Coronary artery (tissue), 2 donors: ENCODE measurements at regions not wholly inside any gene's neighbourhood (a gene's known extent, or its start where the extent isn't known, plus 50 kb on each side); places are given as distances from the start of the nearest gene placed in this dataset.
A peak's percentile ranks its signal among the peaks of the same experiment; 100 is the strongest.

Source experiments
- DNase-seq: peaks from one replicate; pipeline ENCODE4 v3.0.0-alpha.2; 2017; ENCODE audit warnings: low spot score
- H3K27ac ChIP-seq, 2 donors: fragments of 200-600 bp; sonication (generic); one replicate each; pipeline ENCODE4 v1.5.1; 2016 to 2019
- H3K4me3 ChIP-seq: fragments of 200-600 bp; sonication (generic); 2 replicates; pipeline ENCODE4 v1.5.1; 2016; ENCODE audit warnings: mild to moderate bottlenecking, moderate library complexity
- TF ChIP-seq, protein P1 (sequence below): fragments of 200-600 bp; sonication (generic); IDR thresholded peaks from one replicate; pipeline ENCODE4 v1.5.1; 2019; ENCODE audit warnings: antibody characterized with exemption

GRCh38 chr2:74036010-74036409 lies 51.3 kb downstream of the TET3 start:
- no peak overlapping the region for H3K27ac ChIP-seq

DNA sequence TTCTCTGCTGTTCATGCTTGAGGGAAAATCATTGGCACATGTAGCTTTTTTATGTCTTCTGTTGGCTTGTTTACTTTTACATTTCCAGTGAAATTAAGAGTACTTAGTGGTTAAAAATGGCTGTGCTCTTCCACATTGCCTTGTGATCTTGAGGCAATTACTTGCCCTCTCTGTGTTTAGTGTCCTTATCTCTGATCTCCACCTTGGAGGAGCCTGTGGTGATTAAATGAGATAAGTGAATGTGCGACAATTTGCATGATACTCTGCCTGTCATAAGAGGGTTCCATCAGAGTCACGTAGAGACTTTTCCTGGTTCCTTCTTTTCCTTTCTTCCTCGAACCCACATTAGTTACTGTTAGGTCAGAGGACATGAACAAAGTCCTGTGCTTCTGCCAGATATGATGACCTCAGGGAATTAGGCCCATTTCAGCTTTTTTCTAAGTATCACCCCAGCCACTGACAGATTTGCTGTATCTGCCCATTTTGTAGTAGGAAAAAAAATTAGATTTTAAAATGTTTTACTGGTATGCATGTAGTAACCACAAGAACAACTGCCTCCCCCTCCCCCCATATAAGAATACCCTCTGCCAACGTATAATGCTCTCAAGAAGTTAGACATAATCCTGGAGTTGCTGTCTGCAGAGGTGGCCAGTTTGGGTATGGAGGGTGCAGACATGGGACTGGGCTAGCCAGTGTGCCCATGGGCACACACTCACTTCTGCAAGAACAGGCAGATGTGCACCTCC lies 51.9 kb downstream of the TET3 start:
- no peak for DNase-seq
- TF ChIP-seq, protein P1, sequence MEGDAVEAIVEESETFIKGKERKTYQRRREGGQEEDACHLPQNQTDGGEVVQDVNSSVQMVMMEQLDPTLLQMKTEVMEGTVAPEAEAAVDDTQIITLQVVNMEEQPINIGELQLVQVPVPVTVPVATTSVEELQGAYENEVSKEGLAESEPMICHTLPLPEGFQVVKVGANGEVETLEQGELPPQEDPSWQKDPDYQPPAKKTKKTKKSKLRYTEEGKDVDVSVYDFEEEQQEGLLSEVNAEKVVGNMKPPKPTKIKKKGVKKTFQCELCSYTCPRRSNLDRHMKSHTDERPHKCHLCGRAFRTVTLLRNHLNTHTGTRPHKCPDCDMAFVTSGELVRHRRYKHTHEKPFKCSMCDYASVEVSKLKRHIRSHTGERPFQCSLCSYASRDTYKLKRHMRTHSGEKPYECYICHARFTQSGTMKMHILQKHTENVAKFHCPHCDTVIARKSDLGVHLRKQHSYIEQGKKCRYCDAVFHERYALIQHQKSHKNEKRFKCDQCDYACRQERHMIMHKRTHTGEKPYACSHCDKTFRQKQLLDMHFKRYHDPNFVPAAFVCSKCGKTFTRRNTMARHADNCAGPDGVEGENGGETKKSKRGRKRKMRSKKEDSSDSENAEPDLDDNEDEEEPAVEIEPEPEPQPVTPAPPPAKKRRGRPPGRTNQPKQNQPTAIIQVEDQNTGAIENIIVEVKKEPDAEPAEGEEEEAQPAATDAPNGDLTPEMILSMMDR: no peak
- Histone ChIP-seq H3K4me3 (no peak overlapping the region), H3K27ac (no peak overlapping the region)

More at GRCh38 chr2:74036010-74036409, 51.3 kb downstream of the TET3 start:
- no peak for DNase-seq
- no peak overlapping the region for H3K4me3 ChIP-seq
- TF ChIP-seq, protein P1: no peak

DNA sequence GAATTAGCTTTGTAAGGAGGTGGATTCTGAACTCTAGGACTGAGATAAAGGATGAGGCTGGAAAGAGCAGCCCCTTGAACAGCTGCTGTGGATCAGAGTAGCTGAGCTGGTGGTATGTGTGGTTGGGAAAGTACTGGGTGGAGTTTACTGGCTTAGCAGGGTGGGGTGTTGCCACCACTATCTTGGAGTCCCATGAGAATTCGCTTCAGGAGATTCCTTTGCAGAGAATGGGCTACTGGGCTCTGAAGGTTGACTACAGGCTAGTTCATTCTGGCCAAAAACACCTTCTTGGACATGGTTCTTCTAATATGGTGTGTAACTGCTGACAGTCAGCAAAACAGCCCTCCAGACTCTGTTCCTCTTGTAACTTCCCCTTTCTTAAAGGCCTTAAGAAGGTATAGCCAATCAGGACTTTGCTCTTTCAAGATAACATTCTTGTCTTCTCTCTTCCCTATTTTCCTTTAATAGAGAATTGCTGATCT lies 52.7 kb downstream of the TET3 start:
- DNase-seq: no peak
- TF ChIP-seq, protein P1: no peak
- H3K27ac ChIP-seq: peak overlapping the region in 1 of 2 donors; percentile 30
- H3K4me3 ChIP-seq: no peak overlapping the region

DNA sequence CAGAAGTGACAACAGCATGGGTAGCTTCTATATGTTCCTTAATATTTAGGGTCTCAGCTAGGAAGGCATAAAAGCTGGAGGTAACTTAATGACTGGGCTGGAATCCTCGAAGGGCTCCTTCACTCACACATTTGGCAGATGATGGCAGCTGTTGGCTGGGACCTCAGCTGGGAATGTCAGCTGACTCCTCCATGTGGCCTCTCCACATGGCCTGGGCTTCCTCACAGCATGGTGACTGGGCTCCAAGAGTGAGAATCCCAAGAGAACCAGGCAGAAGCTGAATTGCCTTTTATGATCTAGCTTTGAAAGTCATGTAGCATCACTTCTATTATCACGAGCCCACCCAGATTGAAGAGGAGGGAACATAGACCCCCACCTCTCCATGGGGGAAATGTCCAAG lies 54.9 kb downstream of the TET3 start:
- H3K4me3 ChIP-seq: no peak overlapping the region
- H3K27ac ChIP-seq: no peak overlapping the region
- TF ChIP-seq, protein P1: no peak
- DNase-seq: no peak

DNA sequence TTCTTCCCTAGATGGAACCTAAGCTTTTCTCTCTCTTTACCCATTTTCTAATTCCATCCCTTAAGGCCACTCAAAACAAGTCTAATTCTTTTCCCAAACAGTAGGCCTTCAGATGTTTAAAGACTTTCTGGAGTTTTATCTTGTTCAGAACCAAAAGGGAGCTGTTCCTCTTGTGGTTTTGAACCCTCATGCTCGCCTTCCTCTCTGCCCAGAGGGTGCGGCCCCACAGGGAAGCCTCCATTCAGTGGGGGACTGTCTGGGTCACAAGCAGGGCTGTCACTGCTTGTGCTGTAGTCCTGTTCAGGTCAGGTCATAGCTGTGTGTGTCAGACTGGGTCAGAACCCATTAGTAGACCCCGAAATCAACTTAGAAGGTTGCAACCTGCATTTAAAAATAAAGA lies 56.5 kb downstream of the TET3 start:
- Histone ChIP-seq H3K27ac (no peak overlapping the region), H3K4me3 (no peak overlapping the region)
- no peak for DNase-seq
- TF ChIP-seq, protein P1: no peak

DNA sequence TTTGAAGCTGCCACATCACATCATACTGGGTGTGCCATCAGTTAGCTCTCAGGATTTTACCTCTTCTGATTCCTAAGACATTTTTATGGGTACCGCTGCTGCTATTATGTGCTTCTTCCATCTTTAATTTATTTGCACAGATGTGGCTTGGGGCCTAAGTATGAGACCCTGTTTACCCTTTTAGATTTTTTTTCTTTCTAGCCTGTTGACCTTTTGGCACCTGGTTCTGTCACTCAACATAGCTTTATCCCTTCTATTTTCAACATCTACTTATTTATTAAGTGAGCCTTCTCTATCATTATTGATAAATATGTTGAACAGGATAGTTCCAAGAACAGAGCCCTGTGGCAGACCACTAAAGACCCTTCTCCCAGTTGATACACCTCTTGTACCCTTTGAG lies 57.0 kb downstream of the TET3 start:
- DNase-seq: no peak
- TF ChIP-seq, protein P1: no peak
- H3K27ac ChIP-seq: no peak overlapping the region

DNA sequence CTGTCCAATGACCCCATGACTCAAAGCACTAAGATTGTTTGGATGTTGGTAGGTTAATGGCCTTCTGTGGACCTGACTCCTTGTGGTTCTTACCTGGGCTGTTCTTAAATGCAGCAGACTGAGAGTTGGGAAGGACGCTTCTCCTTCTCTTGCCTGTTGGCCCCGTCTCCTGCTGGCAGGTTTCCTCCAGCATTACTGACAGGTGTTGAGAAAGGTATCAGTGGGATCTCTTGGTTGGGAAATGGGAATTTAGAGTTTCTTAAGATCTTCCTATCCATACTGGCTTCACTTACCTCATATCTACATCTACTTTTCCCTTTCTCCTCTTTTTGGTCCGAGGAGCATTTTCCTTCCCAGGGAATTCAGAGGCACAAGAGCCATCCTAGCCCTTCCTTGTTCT lies 57.9 kb downstream of the TET3 start:
- no peak overlapping the region for H3K4me3 ChIP-seq
- H3K27ac ChIP-seq: no peak overlapping the region
- TF ChIP-seq, protein P1: no peak
- no peak for DNase-seq

More for the DNA sequence above, 57.0 kb downstream of the TET3 start:
- H3K4me3 ChIP-seq: no peak overlapping the region
